GM13977 (cell line): ENCODE measurements at regions not wholly inside any gene's neighbourhood (a gene's known extent, or its start where the extent isn't known, plus 50 kb on each side); places are given as distances from the start of the nearest gene placed in this dataset.

Experiments
- DNase-seq: peaks from one replicate; pipeline ENCODE4 v3.0.0; 2012; ENCODE audit warnings: low spot score
- in situ Hi-C: fragments of 300-500 bp; cut with MboI; formaldehyde crosslinking; loops from one replicate; pipeline ENCODE4 v1.12.0; 2022; ENCODE audit warnings: low sequenced_read_pairs, low pct_unique_long_range_greater_than_20kb, mixed read lengths, inconsistent platforms; ENCODE audit not compliant: unreplicated experiment
- TF ChIP-seq, protein P1 (sequence below): IDR thresholded peaks from 2 replicates; pipeline ENCODE4 v1.5.1; 2012; ENCODE audit warnings: mild to moderate bottlenecking, control low read depth; ENCODE audit not compliant: insufficient read depth; ENCODE audit errors: extremely low read depth, missing control alignments

DNA sequence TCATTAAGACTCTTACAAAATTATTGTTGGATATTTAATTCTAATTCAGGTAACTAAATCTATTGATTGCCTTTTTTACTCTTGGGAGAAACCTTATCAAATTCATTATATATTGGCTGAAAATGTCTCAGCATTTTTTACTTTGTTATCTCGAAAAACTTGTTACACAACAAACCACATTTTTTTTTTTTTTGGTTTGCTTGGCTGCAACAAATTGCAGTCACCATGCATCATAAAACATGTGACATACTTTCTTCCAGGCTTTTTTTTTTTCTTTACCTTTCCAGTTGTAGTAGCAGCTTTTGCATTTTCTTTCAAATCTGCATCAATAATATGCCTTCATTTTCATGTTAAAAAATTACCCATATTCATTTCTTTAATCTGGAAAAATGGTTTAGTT, 186.7 kb downstream of the TDRD15 start:
- in situ Hi-C loops, result loop anchor here (25.0 kb wide), 1 partner anchor 273 kb away; the partner anchor contains the start of gene APOB
- no peak for DNase-seq
- TF ChIP-seq, protein P1, sequence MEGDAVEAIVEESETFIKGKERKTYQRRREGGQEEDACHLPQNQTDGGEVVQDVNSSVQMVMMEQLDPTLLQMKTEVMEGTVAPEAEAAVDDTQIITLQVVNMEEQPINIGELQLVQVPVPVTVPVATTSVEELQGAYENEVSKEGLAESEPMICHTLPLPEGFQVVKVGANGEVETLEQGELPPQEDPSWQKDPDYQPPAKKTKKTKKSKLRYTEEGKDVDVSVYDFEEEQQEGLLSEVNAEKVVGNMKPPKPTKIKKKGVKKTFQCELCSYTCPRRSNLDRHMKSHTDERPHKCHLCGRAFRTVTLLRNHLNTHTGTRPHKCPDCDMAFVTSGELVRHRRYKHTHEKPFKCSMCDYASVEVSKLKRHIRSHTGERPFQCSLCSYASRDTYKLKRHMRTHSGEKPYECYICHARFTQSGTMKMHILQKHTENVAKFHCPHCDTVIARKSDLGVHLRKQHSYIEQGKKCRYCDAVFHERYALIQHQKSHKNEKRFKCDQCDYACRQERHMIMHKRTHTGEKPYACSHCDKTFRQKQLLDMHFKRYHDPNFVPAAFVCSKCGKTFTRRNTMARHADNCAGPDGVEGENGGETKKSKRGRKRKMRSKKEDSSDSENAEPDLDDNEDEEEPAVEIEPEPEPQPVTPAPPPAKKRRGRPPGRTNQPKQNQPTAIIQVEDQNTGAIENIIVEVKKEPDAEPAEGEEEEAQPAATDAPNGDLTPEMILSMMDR, result no peak

DNA sequence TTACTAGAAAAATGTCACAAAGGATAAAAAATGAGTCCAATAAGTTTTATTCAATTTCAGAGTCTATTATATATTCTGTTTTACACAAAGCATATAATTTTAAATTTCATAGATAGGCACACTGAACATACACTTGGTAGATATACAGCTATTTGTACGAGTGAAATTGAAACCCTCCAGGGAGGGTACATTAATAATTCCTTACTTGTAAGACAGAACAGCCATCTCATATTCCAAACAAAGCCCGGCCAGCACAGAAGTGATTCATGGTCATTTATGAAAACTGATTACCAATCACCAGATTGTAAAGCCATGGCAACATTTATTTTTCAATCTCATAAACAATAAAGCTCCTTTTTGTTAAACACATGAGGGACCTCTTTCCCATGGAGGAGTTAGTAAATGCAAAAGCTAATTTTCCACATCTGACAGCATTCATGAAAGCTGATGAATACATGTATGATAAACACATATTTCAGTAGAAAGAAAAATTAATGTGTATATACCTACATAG, 190.6 kb downstream of the TDRD15 start:
- TF ChIP-seq, protein P1, result no peak
- in situ Hi-C loops, result loop anchor here (25.0 kb wide), 1 partner anchor 277 kb away; the partner anchor contains the start of gene APOB
- no peak for DNase-seq

DNA sequence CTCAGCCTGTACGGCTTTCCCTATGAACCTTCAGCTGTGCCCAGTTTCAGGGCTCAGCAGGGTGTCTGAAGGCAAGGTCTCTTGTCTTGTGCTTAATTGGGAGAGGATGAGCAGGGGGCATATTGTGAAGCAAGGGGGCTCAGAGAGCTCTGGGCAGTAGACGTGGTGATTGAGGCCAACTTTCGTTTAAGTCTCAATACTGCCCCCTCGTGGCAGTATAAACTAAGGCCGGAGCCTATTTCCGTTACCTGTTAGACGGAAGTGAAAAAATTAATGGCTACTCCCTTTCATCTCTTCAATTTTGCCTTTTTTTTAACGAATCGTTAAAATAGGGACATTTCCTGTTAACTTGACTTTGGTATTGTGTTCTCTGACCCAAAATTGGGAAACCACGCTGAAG, 193.4 kb downstream of the TDRD15 start:
- DNase-seq, result peak; percentile 57
- TF ChIP-seq, protein P1, result peak; percentile 63
- in situ Hi-C loops, result loop anchor here (25.0 kb wide), 1 partner anchor 280 kb away; the partner anchor contains the start of gene APOB

DNA sequence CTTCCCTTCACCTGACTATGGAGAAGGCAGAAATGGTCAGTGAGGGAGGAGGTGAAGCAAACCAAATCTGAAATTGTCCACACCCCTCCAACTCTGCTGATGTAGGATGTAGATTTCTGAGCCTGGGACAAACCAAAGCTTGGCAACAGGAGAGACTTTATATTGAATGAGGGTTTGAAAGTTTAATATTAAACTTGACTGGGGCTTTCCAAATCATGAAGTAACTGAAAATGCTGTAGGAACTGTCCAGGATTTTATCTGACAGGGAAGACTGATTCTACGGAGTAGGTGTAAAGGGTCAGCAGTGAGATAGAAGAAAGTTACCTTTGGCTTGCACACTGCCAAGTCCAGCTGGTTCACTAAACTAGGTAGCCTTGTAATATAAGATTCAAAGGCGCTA, 194.5 kb downstream of the TDRD15 start:
- DNase-seq, result no peak
- TF ChIP-seq, protein P1, result no peak
- in situ Hi-C loops, result loop anchor here (25.0 kb wide), 1 partner anchor 281 kb away; the partner anchor contains the start of gene APOB

DNA sequence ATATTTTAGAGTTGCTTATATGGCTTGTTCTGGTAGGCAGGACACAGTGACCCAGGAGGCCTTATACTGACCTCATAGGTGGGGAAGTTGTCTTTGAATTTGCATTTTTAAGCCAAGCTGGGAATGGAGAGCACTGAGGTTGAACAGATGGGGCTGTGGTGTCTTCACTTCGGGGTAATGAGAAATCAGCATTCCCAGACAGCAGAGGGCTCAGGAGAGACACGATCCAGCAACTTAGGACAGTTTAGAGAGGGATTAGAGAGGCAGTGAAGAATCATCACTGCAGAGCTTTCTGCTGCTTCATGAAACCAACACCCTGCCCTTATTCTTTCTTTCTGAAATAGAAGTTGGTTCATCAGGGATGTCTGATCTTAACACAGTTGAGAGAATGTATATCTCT, 202.4 kb downstream of the TDRD15 start:
- TF ChIP-seq, protein P1, result no peak
- DNase-seq, result no peak
- in situ Hi-C loops, result no loop called here

DNA sequence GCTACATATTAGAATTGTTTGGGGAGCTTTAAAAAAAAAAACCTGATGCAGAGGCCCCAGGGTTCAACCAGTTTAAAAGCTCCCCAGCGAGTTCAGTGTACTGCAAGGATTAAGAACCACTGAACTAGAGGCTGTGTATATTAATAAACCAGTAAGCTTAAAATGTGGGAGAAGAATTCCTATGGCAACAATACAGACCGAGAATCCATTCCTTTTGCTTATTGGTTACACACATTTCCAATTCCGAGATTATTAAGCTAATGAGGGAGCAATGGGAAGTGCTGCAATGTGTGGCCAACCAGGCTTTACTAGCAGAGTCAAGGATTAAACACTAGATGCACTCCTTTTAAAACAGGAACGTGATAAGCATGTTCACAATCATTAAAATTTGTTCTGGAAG, 204.4 kb downstream of the TDRD15 start:
- in situ Hi-C loops, result no loop called here
- no peak for DNase-seq
- TF ChIP-seq, protein P1, result no peak
